HG03025 (cell line): ENCODE measurements at regions not wholly inside any gene's neighbourhood (a gene's known extent, or its start where the extent isn't known, plus 50 kb on each side); places are given as distances from the start of the nearest gene placed in this dataset.
"Not testable (repeated sequence)": the region's sequence is repeated elsewhere in the genome, so short reads cannot be mapped to it uniquely, and the experiment has no call there.

Source experiments
- ATAC-seq: cut with Tn5 transposase; IDR thresholded peaks from one replicate; pipeline ENCODE4 v1.9.1; 2021; ENCODE audit warnings: mild to moderate bottlenecking, moderate library complexity; ENCODE audit not compliant: unreplicated experiment, low FRiP score

GRCh38 chr1:195173753-195174152 lies 1434.5 kb downstream of the KCNT2 start:
- ATAC-seq: no peak

GRCh38 chr1:195159795-195160194 lies 1448.4 kb downstream of the KCNT2 start:
- not testable (repeated sequence) for ATAC-seq

GRCh38 chr1:195158091-195158490 lies 1450.1 kb downstream of the KCNT2 start:
- ATAC-seq: no peak

DNA sequence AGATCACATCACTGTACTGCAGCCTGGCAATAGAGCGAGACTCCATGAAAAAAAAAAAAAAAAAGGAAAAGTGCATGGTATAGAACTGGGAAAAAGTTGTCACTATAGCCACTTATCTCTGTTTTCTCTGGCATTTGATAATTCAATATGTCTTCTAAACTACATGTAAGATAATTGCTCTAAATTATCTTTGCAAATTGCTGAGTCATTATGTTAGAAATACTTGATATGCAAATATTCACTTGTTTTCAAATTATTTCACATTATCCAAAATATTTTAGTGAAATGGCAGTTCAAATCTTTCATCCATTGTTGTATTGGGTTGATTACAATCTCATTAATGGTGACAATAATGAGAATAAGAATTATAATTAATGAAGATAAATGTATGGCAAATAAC lies 1455.1 kb downstream of the KCNT2 start:
- ATAC-seq: no peak

- no peak for ATAC-seq
These were observed 1457.5 kb downstream of the KCNT2 start for GRCh38 chr1:195150768-195151167.

DNA sequence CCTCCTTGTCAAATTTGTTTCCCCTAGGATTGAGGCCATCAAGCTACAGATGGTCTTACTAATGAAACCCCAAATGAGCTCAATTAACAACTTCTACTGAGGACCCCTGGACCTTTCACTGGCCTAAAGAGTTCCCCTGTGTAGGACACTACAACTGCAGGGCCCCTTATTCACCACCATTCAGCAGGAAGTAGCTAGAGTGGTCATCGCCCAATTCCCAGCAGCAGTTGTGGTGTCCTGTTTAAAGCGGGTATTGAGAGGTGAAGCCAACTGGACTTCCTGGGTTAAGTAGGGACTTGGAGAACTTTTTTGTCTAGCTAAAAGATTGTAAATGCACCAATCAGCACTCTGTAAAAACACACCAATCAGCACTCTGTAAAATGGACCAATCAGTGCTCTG lies 1466.9 kb downstream of the KCNT2 start:
- ATAC-seq: no peak

DNA sequence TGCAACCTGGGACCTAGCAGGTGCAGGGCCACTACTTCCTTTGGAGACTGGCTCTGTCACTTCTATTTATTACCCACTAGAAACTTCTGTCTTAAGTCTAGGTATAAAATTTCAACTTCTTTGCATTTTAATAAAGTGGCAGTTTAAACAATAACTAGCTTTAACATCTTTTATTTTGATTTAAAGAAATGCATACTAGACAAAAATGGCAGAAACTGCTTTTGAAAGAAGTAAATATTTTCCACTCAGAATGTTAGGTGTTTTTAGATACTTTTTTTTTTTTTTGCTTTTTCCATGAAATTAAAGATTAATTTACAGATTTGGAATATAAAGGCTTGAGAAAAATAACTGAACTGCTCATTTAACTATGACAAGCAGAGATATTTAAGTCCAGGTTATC lies 1477.6 kb downstream of the KCNT2 start:
- ATAC-seq: no peak

GRCh38 chr1:195122497-195122896 lies 1485.7 kb downstream of the KCNT2 start:
- ATAC-seq: no peak

- no peak for ATAC-seq
These were observed 1494.8 kb downstream of the KCNT2 start for GRCh38 chr1:195113471-195113870.

- no peak for ATAC-seq
These were observed 1502.5 kb downstream of the KCNT2 start for GRCh38 chr1:195105773-195106172.

GRCh38 chr1:195105281-195105680 lies 1503.0 kb downstream of the KCNT2 start:
- ATAC-seq: no peak

GRCh38 chr1:195097316-195097715 lies 1510.9 kb downstream of the KCNT2 start:
- no peak for ATAC-seq

DNA sequence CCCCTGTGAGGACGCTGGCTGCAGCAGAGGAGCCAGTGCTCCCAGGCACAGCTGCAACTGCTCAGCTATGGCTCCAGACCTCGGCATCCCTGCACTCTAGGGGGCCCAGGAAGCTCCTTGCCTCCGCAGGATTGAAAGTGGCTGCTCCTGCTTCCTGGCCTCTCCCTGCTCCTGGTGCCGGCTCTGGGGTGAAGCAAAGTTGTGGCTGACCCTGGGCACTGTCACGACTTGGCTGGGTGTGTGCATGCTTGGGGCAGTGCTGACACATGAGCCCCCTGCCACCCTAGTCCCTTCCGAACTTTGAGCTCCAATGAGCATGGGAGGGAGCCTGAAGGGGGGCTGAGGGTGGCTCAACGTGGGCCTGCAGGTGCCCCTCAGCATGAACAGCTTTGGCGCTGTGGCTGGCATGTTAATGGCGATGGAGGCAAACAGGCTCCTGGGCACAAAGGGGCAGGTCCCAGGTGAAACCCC lies 1512.2 kb downstream of the KCNT2 start:
- no peak for ATAC-seq

GRCh38 chr1:195085196-195085595 lies 1523.0 kb downstream of the KCNT2 start:
- no peak for ATAC-seq

DNA sequence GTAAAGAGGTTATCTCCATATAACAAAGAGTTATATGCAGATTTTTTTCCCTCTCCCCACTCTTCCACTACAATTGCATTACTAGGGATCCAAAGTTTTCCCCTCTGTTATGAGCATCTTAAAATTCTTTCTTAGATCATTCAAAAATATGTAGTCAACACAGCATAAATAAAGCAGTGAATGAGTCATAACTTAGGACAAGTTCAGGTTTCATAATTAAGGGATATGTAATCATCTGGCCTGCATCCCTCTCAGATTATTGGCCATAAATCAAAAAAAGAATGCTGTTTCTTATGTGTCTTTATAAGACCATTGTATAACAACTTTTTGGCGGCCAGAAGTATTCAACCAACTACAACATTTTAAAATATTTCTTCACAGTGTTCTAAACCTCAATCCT lies 1526.1 kb downstream of the KCNT2 start:
- no peak for ATAC-seq

DNA sequence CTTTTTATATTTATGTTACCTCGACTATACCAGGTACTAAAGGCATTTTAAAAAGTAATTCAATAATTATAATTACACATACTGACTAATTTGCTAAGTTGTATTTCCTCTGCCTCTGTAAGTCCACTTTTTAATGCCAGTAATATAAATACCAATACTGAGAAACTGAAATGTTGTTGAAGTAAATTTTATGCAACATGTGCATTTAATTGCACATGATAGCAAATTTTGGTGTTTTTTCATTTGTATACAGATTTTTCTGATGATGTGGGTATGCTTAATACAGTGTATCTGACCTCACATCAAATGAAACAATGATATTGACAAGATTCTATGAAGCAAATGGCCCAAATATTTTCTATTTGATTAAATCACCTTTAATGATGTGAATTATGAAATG lies 1531.6 kb downstream of the KCNT2 start:
- ATAC-seq: no peak

GRCh38 chr1:195075973-195076372 lies 1532.3 kb downstream of the KCNT2 start:
- no peak for ATAC-seq

- no peak for ATAC-seq
These were observed 1536.8 kb downstream of the KCNT2 start for GRCh38 chr1:195071461-195071860.

DNA sequence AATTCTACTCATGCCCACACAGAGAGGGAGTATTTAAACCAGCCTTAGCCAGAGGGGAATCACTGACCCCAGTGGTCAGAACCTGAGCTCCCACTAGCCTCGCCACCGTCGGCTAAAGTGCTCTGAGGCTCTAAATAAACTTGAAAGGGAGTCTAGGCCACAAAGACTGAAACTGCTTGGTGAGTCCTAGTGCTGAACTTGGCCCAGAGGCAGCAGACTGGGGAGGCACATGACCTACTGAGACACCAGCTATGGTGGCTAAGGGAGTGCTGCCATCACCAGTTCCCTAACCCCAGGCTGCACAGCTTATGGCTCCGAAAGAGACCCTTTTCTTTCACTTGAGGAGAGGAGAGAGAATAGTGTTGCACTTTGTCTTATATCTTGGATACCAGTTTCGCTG lies 1542.8 kb downstream of the KCNT2 start:
- ATAC-seq: no peak

DNA sequence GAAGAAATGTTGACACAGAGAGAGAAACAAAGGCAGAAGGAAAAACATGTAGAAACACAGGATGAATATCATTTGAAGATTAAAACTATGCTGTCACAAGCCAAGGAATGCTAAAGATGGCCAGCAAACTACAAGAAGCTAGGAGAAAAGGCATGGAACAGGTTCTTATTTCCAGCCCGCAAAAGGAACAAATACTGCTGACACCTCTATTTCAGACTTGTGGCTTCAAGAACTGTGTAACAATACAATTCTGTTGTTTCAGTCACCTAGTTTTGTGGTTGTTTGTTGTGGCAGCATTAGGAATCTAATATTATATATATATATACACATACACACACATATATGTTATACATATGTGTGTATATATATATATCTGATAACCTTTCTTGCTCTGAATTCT lies 1543.9 kb downstream of the KCNT2 start:
- no peak for ATAC-seq

DNA sequence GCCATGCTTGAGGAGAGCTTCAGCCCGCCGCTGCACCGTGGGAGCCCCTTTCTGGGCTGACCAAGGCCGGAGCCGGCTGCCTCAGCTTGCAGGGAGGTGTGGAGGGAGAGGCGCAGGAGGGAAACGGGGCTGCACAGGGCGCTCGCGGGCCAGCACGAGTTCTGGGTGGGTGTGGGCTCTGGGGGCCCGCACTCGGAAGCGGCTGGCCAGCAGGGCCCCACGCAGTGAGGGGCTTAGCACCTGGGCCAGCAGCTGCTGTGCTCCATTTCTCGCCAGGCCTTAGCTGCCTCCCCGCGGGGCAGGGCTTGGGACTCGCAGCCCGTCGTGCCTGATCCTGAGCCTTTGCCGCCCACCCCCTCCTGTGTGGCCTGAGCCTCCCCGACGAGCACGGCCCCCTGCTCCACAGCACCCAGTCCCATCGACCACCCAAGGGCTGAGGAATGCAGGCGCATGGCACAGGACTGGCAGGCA lies 1554.0 kb downstream of the KCNT2 start:
- ATAC-seq: no peak

DNA sequence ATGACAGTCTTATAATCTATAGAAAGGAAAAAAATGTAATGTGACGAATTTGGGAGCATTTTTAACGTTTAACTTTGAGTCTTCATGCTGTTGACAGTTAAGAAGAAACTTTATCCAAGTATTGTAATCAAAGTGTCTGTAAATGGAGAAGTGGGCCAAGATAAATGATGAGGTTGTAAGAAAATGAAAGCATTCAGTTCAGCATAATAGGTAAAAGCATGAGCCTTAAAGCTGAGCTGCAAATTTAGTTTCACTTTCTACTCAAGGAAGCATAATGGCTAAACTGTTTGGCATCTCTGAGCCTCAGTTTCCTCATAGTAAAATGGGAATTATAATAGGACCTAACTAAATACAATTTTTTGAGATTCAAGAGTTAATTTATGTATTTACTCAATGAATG lies 1554.8 kb downstream of the KCNT2 start:
- ATAC-seq: no peak

DNA sequence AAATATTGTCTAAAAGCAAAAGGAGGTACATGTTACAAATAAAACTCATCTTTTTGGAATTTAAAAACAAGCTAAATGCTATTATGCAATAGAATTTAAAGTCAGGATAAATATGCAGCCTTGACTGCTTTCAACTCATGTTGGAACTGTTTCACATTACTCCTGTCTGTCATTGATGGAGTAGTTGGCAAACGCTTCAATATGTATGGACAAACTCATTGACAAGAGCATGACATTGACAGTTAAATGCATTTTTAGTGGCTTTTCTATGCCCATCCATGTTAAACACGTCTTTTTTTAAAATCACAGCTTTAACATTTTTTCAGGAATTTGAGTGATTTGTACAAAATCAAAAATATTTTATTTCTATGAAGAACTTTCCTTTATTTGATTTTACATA lies 1560.5 kb downstream of the KCNT2 start:
- ATAC-seq: no peak
